GM12878 (cell line): ENCODE measurements at regions not wholly inside any gene's neighbourhood (a gene's known extent, or its start where the extent isn't known, plus 50 kb on each side); places are given as distances from the start of the nearest gene placed in this dataset.

Source experiments
- ATAC-seq: fragments of 200-7000 bp; cut with Tn5 transposase; 3 replicates; pipeline ENCODE4 v1.9.1; 2020; ENCODE audit warnings: mild to moderate bottlenecking, moderate library complexity
- BruUV-seq: library from RNA; stranded (reverse); fragments of 400-500 nt; replicated peaks from 2 replicates; lab custom pipeline; 2021; lab: Mats Ljungman, UMichigan
- CTCF ChIA-PET: fragments of 300-600 bp; sonication (Branson Sonifier 250); formaldehyde crosslinking; extraction: SDS; loops from one replicate; lab custom pipeline; 2021; ENCODE audit warnings: inconsistent platforms; lab: Yijun Ruan, JAX
- POLR2A ChIA-PET: fragments of 350-600 bp; formaldehyde crosslinking; extraction: SDS; loops from one replicate; lab custom pipeline; 2021; ENCODE audit warnings: inconsistent platforms; lab: Charles Lee
- RAD21 ChIA-PET: fragments of 300-600 bp; sonication (Branson Sonifier 250); formaldehyde crosslinking; loops from one replicate; lab custom pipeline; 2023; ENCODE audit warnings: antibody characterized with exemption; ENCODE audit not compliant: unreplicated experiment; lab: Charles Lee
- SMC1A ChIA-PET: fragments of 300-600 bp; sonication (Branson Sonifier 250); formaldehyde crosslinking; loops from one replicate; lab custom pipeline; 2023; ENCODE audit not compliant: unreplicated experiment, uncharacterized antibody; lab: Charles Lee
- DNase-seq: peaks from one replicate; pipeline ENCODE4 v3.0.0-alpha.2; 2011; ENCODE audit warnings: low read depth, low spot score
- FAIRE-seq: peaks from 3 replicates; lab custom pipeline; 2011; peaks lifted over from hg19 to GRCh38; lab: Jason Lieb, UNC
- H2AFZ ChIP-seq: 2 replicates; pipeline ENCODE4 v1.6.0; 2011; ENCODE audit warnings: low read depth, low read length, control low read depth; ENCODE audit not compliant: control insufficient read depth
- H3K27ac ChIP-seq: 2 replicates; pipeline ENCODE4 v1.5.1; 2011; ENCODE audit warnings: control low read depth; ENCODE audit not compliant: control insufficient read depth, insufficient read depth
- H3K27me3 ChIP-seq, 2 experiments: replicated peaks in 1 of 2; 2 replicates each; pipeline versions ENCODE4 v1.6.0 to v1.6.1; 2011; ENCODE audit warnings: low read length in 1 of 2; ENCODE audit not compliant: control insufficient read depth in 2 of 2, insufficient read depth in 2 of 2
- H3K36me3 ChIP-seq, 2 experiments: 2 replicates each; pipeline ENCODE4 v1.5.1; 2011; ENCODE audit warnings: low read length in 1 of 2; ENCODE audit not compliant: control insufficient read depth in 2 of 2, insufficient read depth in 2 of 2
- H3K4me1 ChIP-seq: 2 replicates; pipeline ENCODE4 v1.6.1; 2011; ENCODE audit warnings: mild to moderate bottlenecking, low read length, moderate library complexity, mixed read lengths; ENCODE audit not compliant: control insufficient read depth, insufficient read depth
- H3K4me2 ChIP-seq: 2 replicates; pipeline ENCODE4 v1.6.0; 2011; ENCODE audit warnings: control low read depth; ENCODE audit not compliant: control insufficient read depth, insufficient read depth
- H3K4me3 ChIP-seq: fragments of 200-600 bp; sonication (generic); 2 replicates; pipeline ENCODE4 v1.5.1; 2016
- H3K79me2 ChIP-seq: 2 replicates; pipeline ENCODE4 v1.6.0; 2011; ENCODE audit warnings: low read length; ENCODE audit not compliant: control insufficient read depth, insufficient read depth
- H3K9ac ChIP-seq: 2 replicates; pipeline ENCODE4 v1.8.0; 2011; ENCODE audit warnings: low read length, control low read depth, mixed read lengths; ENCODE audit not compliant: control insufficient read depth, insufficient read depth
- H3K9me3 ChIP-seq: replicated peaks from 3 replicates; pipeline ENCODE4 v1.5.1; 2011; ENCODE audit warnings: mild to moderate bottlenecking, low read length; ENCODE audit not compliant: control insufficient read depth, insufficient read depth
- H4K20me1 ChIP-seq: 2 replicates; pipeline ENCODE4 v1.6.0; 2011; ENCODE audit not compliant: control insufficient read depth, insufficient read depth
- BCL11A ChIP-seq: IDR thresholded peaks from 2 replicates; pipeline ENCODE4 v1.6.1; 2011; ENCODE audit warnings: low read depth, low read length
- BCL3 ChIP-seq: IDR thresholded peaks from 2 replicates; pipeline ENCODE4 v1.6.1; 2011; ENCODE audit warnings: borderline replicate concordance, low read depth, mild to moderate bottlenecking, moderate library complexity, low read length; ENCODE audit not compliant: insufficient read depth, poor library complexity, severe bottlenecking
- HCFC1 ChIP-seq: fragments of 150-350 bp; IDR thresholded peaks from 2 replicates; pipeline ENCODE4 v1.6.1; 2014; ENCODE audit warnings: low read length
- MEF2B ChIP-seq: fragments of 450-650 bp; IDR thresholded peaks from 2 replicates; pipeline ENCODE4 v1.6.1; 2018; ENCODE audit warnings: mild to moderate bottlenecking, moderate library complexity; ENCODE audit not compliant: partially characterized antibody, poor library complexity, severe bottlenecking
- MTA3 ChIP-seq: IDR thresholded peaks from 2 replicates; pipeline ENCODE4 v1.6.1; 2012; ENCODE audit warnings: low read length, inconsistent platforms, borderline replicate concordance
- NR2F1 ChIP-seq: fragments of 450-650 bp; conservative IDR thresholded peaks from 2 replicates; pipeline ENCODE4 v1.6.1; 2017; ENCODE audit warnings: mild to moderate bottlenecking
- SRF ChIP-seq, 2 experiments: IDR thresholded peaks; 2 replicates each; pipeline ENCODE4 v1.6.1; 2011; ENCODE audit warnings: low read depth in 2 of 2, low read length in 2 of 2, mild to moderate bottlenecking in 1 of 2, moderate library complexity in 1 of 2
- STAT3 ChIP-seq: IDR thresholded peaks from 2 replicates; pipeline ENCODE4 v1.6.1; 2011; ENCODE audit warnings: low read depth, low read length, improper control_type of control experiment
- TCF3 ChIP-seq: IDR thresholded peaks from 2 replicates; pipeline ENCODE4 v1.6.1; 2012; ENCODE audit warnings: low read depth, mild to moderate bottlenecking, low read length, borderline replicate concordance; ENCODE audit not compliant: insufficient read depth
- ZNF217 ChIP-seq: fragments of 450-650 bp; IDR thresholded peaks from 2 replicates; pipeline ENCODE4 v1.6.1; 2017; ENCODE audit warnings: antibody characterized with exemption, mild to moderate bottlenecking
- ZZZ3 ChIP-seq: IDR thresholded peaks from 2 replicates; pipeline ENCODE4 v1.6.1; 2011; ENCODE audit warnings: low read depth; ENCODE audit not compliant: control insufficient read depth, insufficient read length
- WGBS: methylation state at CpG from one replicate; pipeline ENCODE4 v1.1.6; 2016; ENCODE audit warnings: low lambda C conversion rate; ENCODE audit not compliant: insufficient replicate concordance, insufficient coverage; ENCODE audit errors: missing lambda C conversion rate; 5-methylcytosine and 5-hydroxymethylcytosine counted together
- in situ Hi-C: fragments of 300-500 bp; cut with MboI; formaldehyde crosslinking; loops from 9 replicates; pipeline ENCODE4 v1.14.3; 2018; ENCODE audit warnings: mixed read lengths
- intact Hi-C: fragments of 100-400 bp; cut with micrococcal nuclease; formaldehyde crosslinking; loops from one replicate; pipeline ENCODE4 v1.14.2; 2022; ENCODE audit not compliant: unreplicated experiment

- no peak overlapping the region for H3K27ac ChIP-seq
- no TSS peak for BruUV-seq
- ChIA-PET CTCF (no interaction called here), RAD21 (interaction anchor here (0.7 to 0.8 kb wide), 2 partner anchors 14 to 318 kb away, joined by 3 to 4 read pairs; no protein-coding TSS in a partner anchor), POLR2A (interaction anchor here (0.7 kb wide), 1 partner anchor 71 kb away, joined by 6 read pairs; no protein-coding TSS in a partner anchor), SMC1A (no interaction called here)
- no peak for TF ChIP-seq BCL11A
- TF ChIP-seq SRF (IDR thresholded peaks at IDR 0.05; ENCODE audit: low read depth in 2 of 2, low read length in 2 of 2), result no peak
- no peak for TF ChIP-seq NR2F1
- TF ChIP-seq STAT3, result no peak
- TF ChIP-seq ZNF217, result no peak
- TF ChIP-seq ZZZ3, result no peak
- TF ChIP-seq MTA3, result no peak
- TF ChIP-seq HCFC1, result no peak
- no peak for TF ChIP-seq MEF2B
- no peak for TF ChIP-seq BCL3
- TF ChIP-seq TCF3, result no peak
- intact Hi-C loops (no loop called here), in situ Hi-C loops (no loop called here)
- no peaks in the 10 kb centered on the region; a peak in 1 of 4 replicates for H3K27me3 ChIP-seq
- no peak for DNase-seq
- H3K79me2 ChIP-seq, result no peaks in the 10 kb centered on the region
- ATAC-seq, result no peak
- H3K4me3 ChIP-seq, result no peak overlapping the region
- H3K36me3 ChIP-seq, result no peaks in the 10 kb centered on the region
- H3K4me1 ChIP-seq, result no peaks in the 10 kb centered on the region
- no peaks in the 10 kb centered on the region for H4K20me1 ChIP-seq
- no peak overlapping the region for H3K9ac ChIP-seq
- H2AFZ ChIP-seq, result no peak overlapping the region
- no peak for FAIRE-seq
- H3K9me3 ChIP-seq, result no peaks in the 10 kb centered on the region
- no peak overlapping the region for H3K4me2 ChIP-seq
- 89% methylated on average over 4 of the region's 4 CpGs for WGBS
Observed at GRCh38 chr6:7045331-7045730, 62.4 kb upstream of the RREB1 start.
